ENCODE measurements at regions not wholly inside any gene's neighbourhood (a gene's known extent, or its start where the extent isn't known, plus 50 kb on each side); places are given as distances from the start of the nearest gene placed in this dataset.

GRCh38 chr10:83937161-83937560 lies 202.1 kb upstream of the GHITM start:
- TF ChIP-seq CTCF (IDR thresholded peaks at IDR 0.05) (no peak), POLR2A (IDR thresholded peaks at IDR 0.05) (no peak)

All from heart left ventricle (tissue), 13 donors.